Vagina (tissue), 2 donors: ENCODE measurements at regions not wholly inside any gene's neighbourhood (a gene's known extent, or its start where the extent isn't known, plus 50 kb on each side); places are given as distances from the start of the nearest gene placed in this dataset.
"Not testable (repeated sequence)": the region's sequence is repeated elsewhere in the genome, so short reads cannot be mapped to it uniquely, and the experiment has no call there.

Source experiments
- CTCF ChIP-seq, 3 experiments: fragments of 450-650 bp in 2 of 3; fragments of 200-600 bp in 1 of 3; sonication (generic) in 1 of 3; IDR thresholded peaks; one replicate each; pipeline ENCODE4 v1.5.1; 2017 to 2019; ENCODE audit warnings: antibody characterized with exemption in 3 of 3, mild to moderate bottlenecking in 2 of 3, moderate library complexity in 2 of 3
- POLR2A ChIP-seq, 2 donors: fragments of 450-650 bp; IDR thresholded peaks; one replicate each; pipeline ENCODE4 v1.6.1; 2017; ENCODE audit warnings: antibody characterized with exemption in 2 of 2, mild to moderate bottlenecking in 2 of 2, moderate library complexity in 2 of 2

- not testable (repeated sequence) for TF ChIP-seq CTCF, POLR2A (IDR thresholded peaks at IDR 0.05)
These were observed 463.1 kb downstream of the KCNT2 start for GRCh38 chr1:196145151-196145550.
